Prostate gland (tissue), 2 donors: ENCODE measurements at regions not wholly inside any gene's neighbourhood (a gene's known extent, or its start where the extent isn't known, plus 50 kb on each side); places are given as distances from the start of the nearest gene placed in this dataset.

Source experiments
- POLR2A ChIP-seq: fragments of 450-650 bp; IDR thresholded peaks from one replicate; pipeline ENCODE4 v1.6.1; 2016; ENCODE audit warnings: antibody characterized with exemption, mild to moderate bottlenecking
- POLR2AphosphoS5 ChIP-seq: sonication (generic); formaldehyde crosslinking; IDR thresholded peaks from one replicate; pipeline ENCODE4 v1.6.1; 2017; ENCODE audit warnings: antibody characterized with exemption
- TF ChIP-seq, protein P1 (sequence below), 4 experiments: fragments of 200-600 bp in 2 of 4; fragments of 450-650 bp in 2 of 4; sonication (generic) in 2 of 4; IDR thresholded peaks; 1 replicate in 3 of 4; 2 replicates in 1 of 4; pipeline ENCODE4 v1.5.1; 2016 to 2019; ENCODE audit warnings: antibody characterized with exemption in 4 of 4, mild to moderate bottlenecking in 2 of 4, moderate library complexity in 2 of 4

GRCh38 chr5:92939428-92939827, 641.6 kb downstream of the NR2F1-AS1 start:
- no peak for TF ChIP-seq POLR2A
- TF ChIP-seq, protein P1, sequence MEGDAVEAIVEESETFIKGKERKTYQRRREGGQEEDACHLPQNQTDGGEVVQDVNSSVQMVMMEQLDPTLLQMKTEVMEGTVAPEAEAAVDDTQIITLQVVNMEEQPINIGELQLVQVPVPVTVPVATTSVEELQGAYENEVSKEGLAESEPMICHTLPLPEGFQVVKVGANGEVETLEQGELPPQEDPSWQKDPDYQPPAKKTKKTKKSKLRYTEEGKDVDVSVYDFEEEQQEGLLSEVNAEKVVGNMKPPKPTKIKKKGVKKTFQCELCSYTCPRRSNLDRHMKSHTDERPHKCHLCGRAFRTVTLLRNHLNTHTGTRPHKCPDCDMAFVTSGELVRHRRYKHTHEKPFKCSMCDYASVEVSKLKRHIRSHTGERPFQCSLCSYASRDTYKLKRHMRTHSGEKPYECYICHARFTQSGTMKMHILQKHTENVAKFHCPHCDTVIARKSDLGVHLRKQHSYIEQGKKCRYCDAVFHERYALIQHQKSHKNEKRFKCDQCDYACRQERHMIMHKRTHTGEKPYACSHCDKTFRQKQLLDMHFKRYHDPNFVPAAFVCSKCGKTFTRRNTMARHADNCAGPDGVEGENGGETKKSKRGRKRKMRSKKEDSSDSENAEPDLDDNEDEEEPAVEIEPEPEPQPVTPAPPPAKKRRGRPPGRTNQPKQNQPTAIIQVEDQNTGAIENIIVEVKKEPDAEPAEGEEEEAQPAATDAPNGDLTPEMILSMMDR (IDR thresholded peaks at IDR 0.05), result no peak
- TF ChIP-seq POLR2AphosphoS5, result no peak
